ENCODE measurements at regions not wholly inside any gene's neighbourhood (a gene's known extent, or its start where the extent isn't known, plus 50 kb on each side); places are given as distances from the start of the nearest gene placed in this dataset.
"Not testable (repeated sequence)": the region's sequence is repeated elsewhere in the genome, so short reads cannot be mapped to it uniquely, and the experiment has no call there.

GRCh38 chr7:138328215-138328614 is 131.8 kb upstream of the TRIM24 start:
- DNase-seq, result no peak

GRCh38 chr7:138332850-138333249 is 127.2 kb upstream of the TRIM24 start:
- DNase-seq, result not testable (repeated sequence)

- DNase-seq, result no peak
Observed at GRCh38 chr7:138338361-138338760, 121.7 kb upstream of the TRIM24 start.

GRCh38 chr7:138339229-138339628 is 120.8 kb upstream of the TRIM24 start:
- DNase-seq, result not testable (repeated sequence)

- DNase-seq, result no peak
Observed at GRCh38 chr7:138342990-138343389, 117.1 kb upstream of the TRIM24 start.

- no peak for DNase-seq
Observed at GRCh38 chr7:138345567-138345966, 114.5 kb upstream of the TRIM24 start.

- no peak for DNase-seq
Observed at GRCh38 chr7:138346975-138347374, 113.1 kb upstream of the TRIM24 start.

GRCh38 chr7:138349841-138350700 is 110.0 kb upstream of the TRIM24 start:
- DNase-seq, result no peak

- DNase-seq, result no peak
Observed at GRCh38 chr7:138350701-138351357, 109.2 kb upstream of the TRIM24 start.

GRCh38 chr7:138352570-138353461 is 107.2 kb upstream of the TRIM24 start:
- DNase-seq, result no peak

- DNase-seq, result no peak
Observed at GRCh38 chr7:138354066-138354465, 106.0 kb upstream of the TRIM24 start.

GRCh38 chr7:138355254-138355653 is 104.8 kb upstream of the TRIM24 start:
- no peak for DNase-seq

- no peak for DNase-seq
Observed at GRCh38 chr7:138358850-138359341, 101.2 kb upstream of the TRIM24 start.

GRCh38 chr7:138359870-138360559 is 100.0 kb upstream of the TRIM24 start:
- DNase-seq, result no peak

- no peak for DNase-seq
Observed at GRCh38 chr7:138363721-138364120, 96.3 kb upstream of the TRIM24 start.

- DNase-seq, result not testable (repeated sequence)
Observed at GRCh38 chr7:138366137-138366536, 93.9 kb upstream of the TRIM24 start.

GRCh38 chr7:138366676-138367075 is 93.4 kb upstream of the TRIM24 start:
- not testable (repeated sequence) for DNase-seq

GRCh38 chr7:138369797-138370196 is 90.3 kb upstream of the TRIM24 start:
- no peak for DNase-seq

- DNase-seq, result no peak
Observed at GRCh38 chr7:138370956-138371355, 89.1 kb upstream of the TRIM24 start.

GRCh38 chr7:138374119-138374693 is 85.9 kb upstream of the TRIM24 start:
- no peak for DNase-seq

GRCh38 chr7:138377306-138377705 is 82.8 kb upstream of the TRIM24 start:
- no peak for DNase-seq

Data from midbrain (tissue), 1 donor.